Muscle layer of duodenum (tissue), 2 donors: ENCODE measurements at regions not wholly inside any gene's neighbourhood (a gene's known extent, or its start where the extent isn't known, plus 50 kb on each side); places are given as distances from the start of the nearest gene placed in this dataset.

Source experiments
- H3K27ac ChIP-seq: one replicate; pipeline ENCODE4 v1.7.0; 2013; ENCODE audit warnings: mild to moderate bottlenecking, low read length
- H3K27me3 ChIP-seq: one replicate; pipeline ENCODE4 v1.7.0; 2013; ENCODE audit warnings: low read depth, mild to moderate bottlenecking, control low read depth, low read length
- H3K36me3 ChIP-seq, 2 donors: one replicate each; pipeline ENCODE4 v1.7.0; 2013; ENCODE audit warnings: low read length in 2 of 2, control low read depth in 1 of 2, mild to moderate bottlenecking in 1 of 2; ENCODE audit not compliant: insufficient read depth in 2 of 2, control insufficient read depth in 1 of 2
- H3K4me1 ChIP-seq, 2 donors: one replicate each; pipeline ENCODE4 v1.7.0; 2013; ENCODE audit warnings: low read length in 2 of 2, mild to moderate bottlenecking in 2 of 2, control low read depth in 1 of 2, moderate library complexity in 1 of 2; ENCODE audit not compliant: insufficient read depth in 2 of 2, control insufficient read depth in 1 of 2
- H3K4me3 ChIP-seq, 2 donors: one replicate each; pipeline ENCODE4 v1.7.0; 2013; ENCODE audit warnings: low read length in 2 of 2, low read depth in 1 of 2, mild to moderate bottlenecking in 1 of 2
- H3K9me3 ChIP-seq, 2 donors: one replicate each; pipeline ENCODE4 v1.7.0; 2013; ENCODE audit warnings: low read length in 2 of 2, control low read depth in 1 of 2, mild to moderate bottlenecking in 1 of 2; ENCODE audit not compliant: control insufficient read depth in 1 of 2
- donor health status: healthy.

DNA sequence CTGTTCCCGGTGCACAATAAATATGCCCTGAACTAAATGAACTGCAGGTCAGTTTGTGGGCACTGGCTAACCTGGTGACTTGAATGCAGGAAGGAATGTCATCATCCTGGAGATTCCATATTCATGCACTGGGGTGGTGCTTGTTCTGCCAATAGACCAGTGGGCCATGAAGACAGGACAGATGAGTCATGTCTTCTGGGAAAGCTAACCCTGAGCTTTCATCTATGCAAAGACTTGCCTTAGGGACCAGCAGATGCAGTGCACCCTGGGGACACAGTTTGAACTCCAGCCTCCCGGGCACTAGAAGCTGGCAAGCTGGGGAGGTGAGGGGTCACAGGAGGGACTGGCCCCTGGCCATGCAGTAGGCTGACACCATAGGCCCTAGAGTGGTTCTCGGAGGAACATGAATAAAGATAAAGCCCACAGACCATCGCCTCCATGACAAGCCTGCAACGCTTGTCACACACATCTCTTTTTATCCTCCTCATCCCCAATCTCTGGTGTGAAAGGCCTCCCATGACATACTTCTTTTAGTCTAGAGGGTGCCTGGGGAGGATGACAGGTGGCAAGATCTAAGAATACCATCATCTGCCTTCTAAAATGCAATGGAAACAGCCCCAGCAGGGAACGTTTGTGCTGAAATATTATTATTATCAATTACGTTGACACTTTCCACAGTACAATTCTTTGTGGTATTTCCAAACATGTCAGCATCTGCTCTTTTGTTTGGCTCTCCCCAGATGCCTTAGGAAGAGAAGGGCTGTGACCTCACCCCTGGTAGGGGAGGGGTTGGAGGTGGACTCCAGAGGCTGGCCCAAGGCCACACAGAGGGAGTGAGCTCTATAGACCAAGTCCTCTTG lies 267.4 kb upstream of the RAB6C start:
- Histone ChIP-seq H3K27me3 (no peaks in the 10 kb centered on the region), H3K36me3 (no peaks in the 10 kb centered on the region), H3K9me3 (no peaks in the 10 kb centered on the region), H3K4me1 (no peaks in the 10 kb centered on the region), H3K27ac (no peak overlapping the region), H3K4me3 (no peak overlapping the region)

DNA sequence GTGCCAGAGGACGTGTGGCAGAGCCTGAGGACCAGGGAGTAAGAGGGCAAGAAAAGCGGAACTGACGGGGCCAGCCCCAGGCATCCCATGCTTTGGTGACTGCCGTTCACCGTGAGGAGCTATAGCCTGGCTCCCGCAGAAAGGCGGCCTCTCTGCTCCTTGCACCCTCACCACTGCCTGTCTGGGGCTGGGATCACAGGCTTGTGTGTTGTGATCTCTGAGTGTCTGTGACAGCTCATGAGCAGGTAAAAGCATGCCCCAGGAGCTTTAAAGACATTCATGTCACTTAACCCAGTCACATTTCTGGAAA lies 266.8 kb upstream of the RAB6C start:
- no peaks in the 10 kb centered on the region for H3K36me3 ChIP-seq
- no peaks in the 10 kb centered on the region for H3K4me1 ChIP-seq
- H3K4me3 ChIP-seq: no peak overlapping the region
- no peaks in the 10 kb centered on the region for H3K27me3 ChIP-seq
- H3K9me3 ChIP-seq: no peaks in the 10 kb centered on the region
- no peak overlapping the region for H3K27ac ChIP-seq

DNA sequence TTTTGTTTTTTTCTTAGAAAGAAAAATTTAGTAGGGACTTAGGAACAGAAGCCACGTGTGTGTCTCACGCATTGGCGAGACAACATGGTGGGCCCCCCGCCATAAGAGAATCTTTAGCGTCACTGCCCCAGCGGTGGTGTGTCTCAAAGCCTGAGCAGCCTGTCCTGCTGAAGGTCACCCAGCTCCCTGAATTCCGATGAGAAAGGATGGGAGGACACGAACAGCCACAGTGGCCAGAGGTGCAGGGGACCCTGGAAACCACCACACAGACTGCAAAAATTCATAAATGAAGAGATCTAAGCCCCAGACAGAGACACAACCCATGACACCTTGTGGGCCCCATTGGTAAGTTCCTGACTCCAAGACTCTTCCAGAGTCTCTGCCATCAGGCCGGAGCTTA lies 266.1 kb upstream of the RAB6C start:
- no peaks in the 10 kb centered on the region for H3K36me3 ChIP-seq
- no peaks in the 10 kb centered on the region for H3K27me3 ChIP-seq
- no peak overlapping the region for H3K4me3 ChIP-seq
- no peaks in the 10 kb centered on the region for H3K4me1 ChIP-seq
- H3K9me3 ChIP-seq: no peaks in the 10 kb centered on the region
- H3K27ac ChIP-seq: no peak overlapping the region

DNA sequence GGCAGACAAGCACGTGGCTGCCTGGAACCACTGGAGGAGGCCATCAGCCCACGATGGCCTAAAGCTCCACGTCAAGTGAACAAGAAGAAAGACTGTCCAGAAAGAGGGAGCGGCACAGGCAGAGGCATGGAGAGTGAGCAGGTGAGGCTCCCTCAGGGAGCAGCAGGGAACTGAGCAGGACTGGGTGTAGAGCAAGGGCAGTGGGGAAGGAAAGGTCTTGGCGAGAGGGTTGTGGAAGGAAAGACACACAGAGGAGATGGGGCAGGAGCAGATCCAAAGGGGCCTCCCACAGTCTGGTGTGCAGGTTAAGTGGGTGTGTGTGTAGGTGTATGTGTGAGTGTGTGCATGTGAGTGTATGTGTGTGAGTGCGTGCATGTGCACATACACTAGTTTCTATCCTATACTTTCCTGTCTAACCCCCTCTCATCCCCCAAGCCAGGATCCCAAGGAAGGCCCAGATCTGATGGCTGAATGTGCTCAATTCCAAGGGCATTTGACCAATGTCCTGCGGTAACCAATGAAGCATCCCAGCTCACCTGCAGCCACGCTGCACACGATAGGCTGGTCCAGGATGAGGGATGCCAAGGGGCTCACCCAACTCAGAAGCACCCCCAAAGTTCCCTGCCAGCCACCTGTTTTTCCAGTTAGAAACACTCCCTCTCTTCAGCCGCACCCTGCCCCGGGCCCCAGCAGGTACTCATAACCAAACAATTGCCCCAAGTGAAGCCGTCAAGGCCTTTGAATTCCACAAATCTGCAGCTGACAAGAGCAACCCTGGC lies 262.5 kb upstream of the RAB6C start:
- H3K9me3 ChIP-seq: no peaks in the 10 kb centered on the region
- no peaks in the 10 kb centered on the region for H3K4me1 ChIP-seq
- no peaks in the 10 kb centered on the region for H3K27me3 ChIP-seq
- H3K4me3 ChIP-seq: no peak overlapping the region
- H3K36me3 ChIP-seq: no peaks in the 10 kb centered on the region
- no peak overlapping the region for H3K27ac ChIP-seq

DNA sequence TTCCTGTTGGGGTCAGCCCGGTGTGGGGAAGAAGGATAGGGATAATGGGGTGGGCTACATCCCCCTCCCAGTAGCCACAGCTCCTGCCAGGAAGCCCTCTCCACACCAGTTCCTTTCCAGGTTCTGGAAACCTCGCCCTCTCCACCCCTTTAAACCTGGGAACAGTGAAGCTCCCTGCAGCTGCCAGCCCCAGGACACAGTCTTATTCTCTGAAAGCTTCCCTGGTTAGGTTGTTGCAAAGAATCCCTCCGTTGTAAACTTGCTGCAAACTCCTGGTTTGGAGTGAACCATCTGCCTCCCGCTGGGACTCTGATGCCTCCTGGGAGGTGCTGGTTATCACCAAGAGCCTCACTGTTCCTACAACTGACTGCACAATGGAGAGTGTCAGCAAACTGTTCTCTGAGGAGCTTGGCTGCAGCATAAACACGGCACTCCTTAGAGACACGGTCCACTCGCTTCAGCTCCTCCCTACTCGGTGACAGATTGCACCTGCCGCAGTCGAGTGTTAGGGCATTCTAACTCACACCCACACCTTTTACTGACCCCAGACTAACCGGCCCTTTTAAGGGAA lies 261.8 kb upstream of the RAB6C start:
- no peaks in the 10 kb centered on the region for H3K4me1 ChIP-seq
- no peaks in the 10 kb centered on the region for H3K9me3 ChIP-seq
- H3K27me3 ChIP-seq: no peaks in the 10 kb centered on the region
- H3K36me3 ChIP-seq: no peaks in the 10 kb centered on the region
- no peak overlapping the region for H3K27ac ChIP-seq
- H3K4me3 ChIP-seq: no peak overlapping the region

DNA sequence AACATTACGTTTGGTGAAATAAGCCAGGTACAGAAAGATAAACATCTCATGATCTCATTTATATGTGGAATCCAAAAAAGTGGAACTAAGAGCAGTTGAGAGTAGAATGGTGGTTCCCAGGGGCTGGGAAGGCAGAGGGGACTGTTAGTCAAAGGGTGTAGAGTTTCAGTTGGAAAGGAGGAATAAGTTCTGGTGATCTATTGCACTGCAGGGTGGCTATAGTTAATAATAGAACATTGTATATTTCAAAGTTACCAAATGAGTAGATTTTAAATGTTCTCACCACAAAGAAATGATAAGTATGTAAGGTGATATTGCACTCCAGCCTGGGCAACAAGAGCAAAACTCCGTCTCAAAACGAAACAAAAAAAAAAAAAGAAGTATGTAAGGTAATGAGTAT lies 260.1 kb upstream of the RAB6C start:
- Histone ChIP-seq H3K36me3 (no peaks in the 10 kb centered on the region), H3K27me3 (no peaks in the 10 kb centered on the region), H3K27ac (no peak overlapping the region), H3K4me3 (no peak overlapping the region), H3K9me3 (no peaks in the 10 kb centered on the region), H3K4me1 (no peaks in the 10 kb centered on the region)

DNA sequence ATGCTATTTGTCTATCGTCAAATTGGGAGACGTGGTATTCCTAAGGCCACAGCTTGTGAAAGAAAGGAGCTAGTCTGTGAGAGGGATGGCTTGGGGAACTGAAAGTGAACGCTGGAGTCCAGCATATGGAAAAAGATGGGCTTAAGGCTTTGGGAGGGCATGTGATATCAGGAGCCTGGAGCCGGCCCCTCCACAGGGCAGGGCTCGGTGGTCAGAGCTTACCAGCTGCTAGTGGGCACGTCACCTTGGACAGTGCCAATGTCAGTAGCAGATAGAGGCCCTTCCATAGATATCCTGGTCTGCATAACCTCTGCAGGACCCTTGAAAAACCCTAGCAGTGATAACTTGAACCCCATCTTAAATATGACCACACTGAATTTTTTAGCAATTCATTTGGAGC lies 259.1 kb upstream of the RAB6C start:
- no peaks in the 10 kb centered on the region for H3K9me3 ChIP-seq
- H3K27ac ChIP-seq: no peak overlapping the region
- H3K36me3 ChIP-seq: no peaks in the 10 kb centered on the region
- no peaks in the 10 kb centered on the region for H3K27me3 ChIP-seq
- no peaks in the 10 kb centered on the region for H3K4me1 ChIP-seq
- no peak overlapping the region for H3K4me3 ChIP-seq

DNA sequence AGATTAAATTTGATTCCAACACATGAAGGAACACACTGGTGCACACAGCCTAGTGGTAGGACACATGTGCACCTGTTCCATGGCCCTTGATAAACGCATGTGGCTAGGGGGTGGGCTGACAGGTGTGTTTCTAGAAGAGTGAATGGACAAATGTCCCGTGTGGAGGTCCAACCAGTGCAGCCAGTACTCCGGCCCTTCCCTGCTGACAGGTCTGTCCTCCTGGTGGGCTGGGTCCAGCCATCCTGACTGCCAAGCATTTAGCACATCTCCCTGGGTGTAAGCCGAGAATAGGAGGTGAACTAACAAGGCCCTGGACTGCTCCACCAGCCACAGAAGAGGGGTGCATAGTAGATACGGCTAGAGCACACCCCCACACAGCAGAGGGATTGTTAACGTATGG lies 258.7 kb upstream of the RAB6C start:
- Histone ChIP-seq H3K4me3 (no peak overlapping the region), H3K27me3 (no peaks in the 10 kb centered on the region), H3K4me1 (no peaks in the 10 kb centered on the region), H3K36me3 (no peaks in the 10 kb centered on the region), H3K9me3 (no peaks in the 10 kb centered on the region), H3K27ac (no peak overlapping the region)

DNA sequence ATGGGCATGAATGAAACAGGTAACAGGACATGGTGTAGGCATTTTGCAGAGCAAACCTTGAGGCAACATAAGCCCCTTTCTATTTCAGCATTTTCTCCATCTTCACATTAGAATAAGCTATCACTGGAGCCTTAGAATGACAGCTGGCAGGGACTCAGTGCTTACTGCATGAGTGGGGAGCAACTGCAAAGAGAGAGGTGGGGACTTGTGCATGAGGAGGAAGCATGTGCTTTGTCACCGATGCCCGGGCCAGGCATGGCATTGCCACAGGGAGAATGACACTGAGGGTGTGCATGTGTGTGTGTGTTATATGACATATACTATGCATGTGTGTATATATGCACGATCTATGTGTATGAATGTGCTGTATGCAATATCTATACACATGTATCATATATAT lies 258.2 kb upstream of the RAB6C start:
- Histone ChIP-seq H3K4me1 (no peaks in the 10 kb centered on the region), H3K36me3 (no peaks in the 10 kb centered on the region), H3K27ac (no peak overlapping the region), H3K9me3 (no peaks in the 10 kb centered on the region), H3K4me3 (no peak overlapping the region), H3K27me3 (no peaks in the 10 kb centered on the region)

DNA sequence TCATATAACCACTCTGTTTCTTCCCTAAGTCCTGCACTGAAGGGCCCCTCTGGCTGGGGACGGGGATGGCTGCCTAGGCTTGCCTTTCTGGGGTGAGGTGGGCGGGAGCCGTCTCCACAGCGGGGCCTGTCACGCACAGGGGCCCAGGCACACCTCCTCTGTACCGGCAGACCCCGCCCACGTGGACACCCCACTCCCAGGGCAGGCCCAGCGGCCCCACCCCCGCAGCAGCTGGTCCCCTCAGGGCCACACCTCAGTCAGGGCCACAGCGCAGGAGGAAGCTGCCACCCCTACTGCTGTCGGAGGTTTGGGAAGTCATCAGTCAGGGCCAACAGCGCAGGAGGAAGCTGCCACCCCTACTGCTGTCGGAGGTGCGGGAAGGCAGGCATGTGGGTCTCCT lies 257.6 kb upstream of the RAB6C start:
- Histone ChIP-seq H3K9me3 (no peaks in the 10 kb centered on the region), H3K4me1 (no peaks in the 10 kb centered on the region), H3K4me3 (no peak overlapping the region), H3K27me3 (no peaks in the 10 kb centered on the region), H3K27ac (no peak overlapping the region), H3K36me3 (no peaks in the 10 kb centered on the region)

DNA sequence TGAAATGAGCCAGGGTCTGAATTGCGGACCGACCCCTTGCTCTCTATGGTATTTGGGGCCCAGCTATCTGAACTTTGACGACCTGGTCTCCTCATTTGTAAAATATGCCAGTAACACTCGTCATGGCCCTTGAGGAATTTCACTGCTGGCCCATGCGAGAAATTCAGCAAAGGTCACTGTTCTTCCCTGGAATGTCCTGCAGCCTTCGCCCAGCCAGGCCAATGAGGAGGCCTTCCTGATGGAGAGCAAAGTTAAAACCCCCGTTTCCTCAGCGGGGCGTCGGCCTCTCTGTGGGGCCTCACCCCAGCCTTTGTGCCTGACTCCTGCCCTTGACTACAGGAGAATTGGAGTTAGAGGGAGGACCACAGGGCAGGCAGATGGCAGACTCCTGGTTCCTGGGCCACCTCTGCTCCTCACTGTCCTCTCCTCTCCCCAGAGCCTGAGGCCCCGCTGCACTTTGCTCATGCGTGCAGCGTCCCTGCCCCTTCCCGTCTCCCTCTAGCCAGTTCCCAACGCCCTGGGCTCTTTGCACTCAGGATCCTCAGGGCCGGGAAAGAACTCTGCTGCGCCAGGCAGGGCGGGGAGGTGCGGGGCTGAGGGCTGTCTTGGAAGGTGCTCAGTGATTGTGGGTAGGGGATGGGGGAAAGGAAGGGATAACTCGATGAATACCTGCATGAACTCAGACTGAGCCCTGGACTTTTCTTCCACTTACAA lies 257.0 kb upstream of the RAB6C start:
- no peaks in the 10 kb centered on the region for H3K36me3 ChIP-seq
- H3K27me3 ChIP-seq: no peaks in the 10 kb centered on the region
- no peaks in the 10 kb centered on the region for H3K9me3 ChIP-seq
- H3K27ac ChIP-seq: no peak overlapping the region
- H3K4me1 ChIP-seq: no peaks in the 10 kb centered on the region
- H3K4me3 ChIP-seq: no peak overlapping the region
